K562 (cell line): ENCODE measurements at regions not wholly inside any gene's neighbourhood (a gene's known extent, or its start where the extent isn't known, plus 50 kb on each side); places are given as distances from the start of the nearest gene placed in this dataset.

Experiments
- SNIP1 ChIP-seq: fragments of 450-650 bp; IDR thresholded peaks from 2 replicates; pipeline ENCODE4 v1.7.1; 2017; ENCODE audit warnings: low read depth, mild to moderate bottlenecking
- SRSF3 ChIP-seq: fragments of 200-400 bp; formaldehyde crosslinking; IDR thresholded peaks from 2 replicates; pipeline ENCODE4 v1.6.1; 2016; ENCODE audit warnings: mild to moderate bottlenecking, low read length, moderate library complexity; ENCODE audit not compliant: insufficient read depth
- TGIF2 ChIP-seq: sonication (generic); formaldehyde crosslinking; IDR thresholded peaks from 2 replicates; pipeline ENCODE4 v1.8.1; 2022; ENCODE audit warnings: mild to moderate bottlenecking, missing genetic modification reagents, moderate library complexity
- TF ChIP-seq, protein P1 (sequence below): fragments of 250-450 bp; sonication (Bioruptor Pico); IDR thresholded peaks from 2 replicates; pipeline ENCODE4 v1.9.0; 2021; ENCODE audit warnings: mild to moderate bottlenecking, inconsistent platforms
- TF ChIP-seq, protein P2 (sequence below): sonication (generic); formaldehyde crosslinking; IDR thresholded peaks from 2 replicates; pipeline ENCODE4 v1.8.0; 2023; ENCODE audit warnings: missing genetic modification reagents, mild to moderate bottlenecking, borderline replicate concordance
- TF ChIP-seq, protein P3 (sequence below): sonication (generic); formaldehyde crosslinking; IDR thresholded peaks from 2 replicates; pipeline ENCODE4 v1.8.1; 2023; ENCODE audit warnings: missing genetic modification reagents, mild to moderate bottlenecking, borderline replicate concordance
- TF ChIP-seq, protein P4 (sequence below): fragments of 250-450 bp; sonication (Bioruptor Pico); IDR thresholded peaks from 2 replicates; pipeline ENCODE4 v1.5.0; 2021

DNA sequence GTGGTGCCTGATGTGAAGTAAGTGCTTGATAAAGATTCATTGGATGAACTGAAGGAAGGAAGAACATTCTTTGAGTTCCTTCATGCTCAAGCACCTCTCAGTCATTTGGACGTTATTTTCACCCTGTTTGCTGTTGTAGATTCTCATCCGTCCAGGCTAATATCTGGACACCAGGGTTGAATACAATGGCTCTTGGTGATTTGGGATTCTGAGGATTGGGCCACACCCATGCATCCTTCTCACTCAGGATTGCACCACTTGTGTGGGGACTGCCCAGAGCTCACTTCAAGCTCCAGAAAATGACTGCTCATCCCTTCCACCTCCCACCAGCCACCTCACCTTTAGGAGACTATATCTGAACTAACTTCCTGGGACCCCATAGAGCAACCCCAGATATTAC, 117.1 kb upstream of the IPO9 start (continued):
- TF ChIP-seq, protein P1, sequence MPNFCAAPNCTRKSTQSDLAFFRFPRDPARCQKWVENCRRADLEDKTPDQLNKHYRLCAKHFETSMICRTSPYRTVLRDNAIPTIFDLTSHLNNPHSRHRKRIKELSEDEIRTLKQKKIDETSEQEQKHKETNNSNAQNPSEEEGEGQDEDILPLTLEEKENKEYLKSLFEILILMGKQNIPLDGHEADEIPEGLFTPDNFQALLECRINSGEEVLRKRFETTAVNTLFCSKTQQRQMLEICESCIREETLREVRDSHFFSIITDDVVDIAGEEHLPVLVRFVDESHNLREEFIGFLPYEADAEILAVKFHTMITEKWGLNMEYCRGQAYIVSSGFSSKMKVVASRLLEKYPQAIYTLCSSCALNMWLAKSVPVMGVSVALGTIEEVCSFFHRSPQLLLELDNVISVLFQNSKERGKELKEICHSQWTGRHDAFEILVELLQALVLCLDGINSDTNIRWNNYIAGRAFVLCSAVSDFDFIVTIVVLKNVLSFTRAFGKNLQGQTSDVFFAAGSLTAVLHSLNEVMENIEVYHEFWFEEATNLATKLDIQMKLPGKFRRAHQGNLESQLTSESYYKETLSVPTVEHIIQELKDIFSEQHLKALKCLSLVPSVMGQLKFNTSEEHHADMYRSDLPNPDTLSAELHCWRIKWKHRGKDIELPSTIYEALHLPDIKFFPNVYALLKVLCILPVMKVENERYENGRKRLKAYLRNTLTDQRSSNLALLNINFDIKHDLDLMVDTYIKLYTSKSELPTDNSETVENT (CRISPR knock-in tag), result no peak
- TF ChIP-seq TGIF2 (CRISPR knock-in tag), result no peak
- no peak for TF ChIP-seq SRSF3
- TF ChIP-seq, protein P2, sequence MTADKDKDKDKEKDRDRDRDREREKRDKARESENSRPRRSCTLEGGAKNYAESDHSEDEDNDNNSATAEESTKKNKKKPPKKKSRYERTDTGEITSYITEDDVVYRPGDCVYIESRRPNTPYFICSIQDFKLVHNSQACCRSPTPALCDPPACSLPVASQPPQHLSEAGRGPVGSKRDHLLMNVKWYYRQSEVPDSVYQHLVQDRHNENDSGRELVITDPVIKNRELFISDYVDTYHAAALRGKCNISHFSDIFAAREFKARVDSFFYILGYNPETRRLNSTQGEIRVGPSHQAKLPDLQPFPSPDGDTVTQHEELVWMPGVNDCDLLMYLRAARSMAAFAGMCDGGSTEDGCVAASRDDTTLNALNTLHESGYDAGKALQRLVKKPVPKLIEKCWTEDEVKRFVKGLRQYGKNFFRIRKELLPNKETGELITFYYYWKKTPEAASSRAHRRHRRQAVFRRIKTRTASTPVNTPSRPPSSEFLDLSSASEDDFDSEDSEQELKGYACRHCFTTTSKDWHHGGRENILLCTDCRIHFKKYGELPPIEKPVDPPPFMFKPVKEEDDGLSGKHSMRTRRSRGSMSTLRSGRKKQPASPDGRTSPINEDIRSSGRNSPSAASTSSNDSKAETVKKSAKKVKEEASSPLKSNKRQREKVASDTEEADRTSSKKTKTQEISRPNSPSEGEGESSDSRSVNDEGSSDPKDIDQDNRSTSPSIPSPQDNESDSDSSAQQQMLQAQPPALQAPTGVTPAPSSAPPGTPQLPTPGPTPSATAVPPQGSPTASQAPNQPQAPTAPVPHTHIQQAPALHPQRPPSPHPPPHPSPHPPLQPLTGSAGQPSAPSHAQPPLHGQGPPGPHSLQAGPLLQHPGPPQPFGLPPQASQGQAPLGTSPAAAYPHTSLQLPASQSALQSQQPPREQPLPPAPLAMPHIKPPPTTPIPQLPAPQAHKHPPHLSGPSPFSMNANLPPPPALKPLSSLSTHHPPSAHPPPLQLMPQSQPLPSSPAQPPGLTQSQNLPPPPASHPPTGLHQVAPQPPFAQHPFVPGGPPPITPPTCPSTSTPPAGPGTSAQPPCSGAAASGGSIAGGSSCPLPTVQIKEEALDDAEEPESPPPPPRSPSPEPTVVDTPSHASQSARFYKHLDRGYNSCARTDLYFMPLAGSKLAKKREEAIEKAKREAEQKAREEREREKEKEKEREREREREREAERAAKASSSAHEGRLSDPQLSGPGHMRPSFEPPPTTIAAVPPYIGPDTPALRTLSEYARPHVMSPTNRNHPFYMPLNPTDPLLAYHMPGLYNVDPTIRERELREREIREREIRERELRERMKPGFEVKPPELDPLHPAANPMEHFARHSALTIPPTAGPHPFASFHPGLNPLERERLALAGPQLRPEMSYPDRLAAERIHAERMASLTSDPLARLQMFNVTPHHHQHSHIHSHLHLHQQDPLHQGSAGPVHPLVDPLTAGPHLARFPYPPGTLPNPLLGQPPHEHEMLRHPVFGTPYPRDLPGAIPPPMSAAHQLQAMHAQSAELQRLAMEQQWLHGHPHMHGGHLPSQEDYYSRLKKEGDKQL, result no peak
- TF ChIP-seq, protein P3, sequence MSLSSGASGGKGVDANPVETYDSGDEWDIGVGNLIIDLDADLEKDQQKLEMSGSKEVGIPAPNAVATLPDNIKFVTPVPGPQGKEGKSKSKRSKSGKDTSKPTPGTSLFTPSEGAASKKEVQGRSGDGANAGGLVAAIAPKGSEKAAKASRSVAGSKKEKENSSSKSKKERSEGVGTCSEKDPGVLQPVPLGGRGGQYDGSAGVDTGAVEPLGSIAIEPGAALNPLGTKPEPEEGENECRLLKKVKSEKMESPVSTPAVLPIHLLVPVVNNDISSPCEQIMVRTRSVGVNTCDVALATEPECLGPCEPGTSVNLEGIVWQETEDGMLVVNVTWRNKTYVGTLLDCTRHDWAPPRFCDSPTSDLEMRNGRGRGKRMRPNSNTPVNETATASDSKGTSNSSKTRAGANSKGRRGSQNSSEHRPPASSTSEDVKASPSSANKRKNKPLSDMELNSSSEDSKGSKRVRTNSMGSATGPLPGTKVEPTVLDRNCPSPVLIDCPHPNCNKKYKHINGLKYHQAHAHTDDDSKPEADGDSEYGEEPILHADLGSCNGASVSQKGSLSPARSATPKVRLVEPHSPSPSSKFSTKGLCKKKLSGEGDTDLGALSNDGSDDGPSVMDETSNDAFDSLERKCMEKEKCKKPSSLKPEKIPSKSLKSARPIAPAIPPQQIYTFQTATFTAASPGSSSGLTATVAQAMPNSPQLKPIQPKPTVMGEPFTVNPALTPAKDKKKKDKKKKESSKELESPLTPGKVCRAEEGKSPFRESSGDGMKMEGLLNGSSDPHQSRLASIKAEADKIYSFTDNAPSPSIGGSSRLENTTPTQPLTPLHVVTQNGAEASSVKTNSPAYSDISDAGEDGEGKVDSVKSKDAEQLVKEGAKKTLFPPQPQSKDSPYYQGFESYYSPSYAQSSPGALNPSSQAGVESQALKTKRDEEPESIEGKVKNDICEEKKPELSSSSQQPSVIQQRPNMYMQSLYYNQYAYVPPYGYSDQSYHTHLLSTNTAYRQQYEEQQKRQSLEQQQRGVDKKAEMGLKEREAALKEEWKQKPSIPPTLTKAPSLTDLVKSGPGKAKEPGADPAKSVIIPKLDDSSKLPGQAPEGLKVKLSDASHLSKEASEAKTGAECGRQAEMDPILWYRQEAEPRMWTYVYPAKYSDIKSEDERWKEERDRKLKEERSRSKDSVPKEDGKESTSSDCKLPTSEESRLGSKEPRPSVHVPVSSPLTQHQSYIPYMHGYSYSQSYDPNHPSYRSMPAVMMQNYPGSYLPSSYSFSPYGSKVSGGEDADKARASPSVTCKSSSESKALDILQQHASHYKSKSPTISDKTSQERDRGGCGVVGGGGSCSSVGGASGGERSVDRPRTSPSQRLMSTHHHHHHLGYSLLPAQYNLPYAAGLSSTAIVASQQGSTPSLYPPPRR (CRISPR knock-in tag), result no peak
- TF ChIP-seq, protein P4, sequence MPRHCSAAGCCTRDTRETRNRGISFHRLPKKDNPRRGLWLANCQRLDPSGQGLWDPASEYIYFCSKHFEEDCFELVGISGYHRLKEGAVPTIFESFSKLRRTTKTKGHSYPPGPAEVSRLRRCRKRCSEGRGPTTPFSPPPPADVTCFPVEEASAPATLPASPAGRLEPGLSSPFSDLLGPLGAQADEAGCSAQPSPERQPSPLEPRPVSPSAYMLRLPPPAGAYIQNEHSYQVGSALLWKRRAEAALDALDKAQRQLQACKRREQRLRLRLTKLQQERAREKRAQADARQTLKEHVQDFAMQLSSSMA (CRISPR knock-in tag), result no peak
- TF ChIP-seq SNIP1, result no peak
